Dedifferentiated amniotic fluid mesenchymal stem cell (primary cell): ENCODE measurements at regions not wholly inside any gene's neighbourhood (a gene's known extent, or its start where the extent isn't known, plus 50 kb on each side); places are given as distances from the start of the nearest gene placed in this dataset.
"Not testable (repeated sequence)": the region's sequence is repeated elsewhere in the genome, so short reads cannot be mapped to it uniquely, and the experiment has no call there.

Source experiments
- DNase-seq: peaks from one replicate; pipeline ENCODE4 v3.0.0-alpha.2; 2016; ENCODE audit errors: extremely low spot score

- no peak for DNase-seq
Measured at GRCh38 chr6:15904651-15905376, 224.1 kb upstream of the MYLIP start.

GRCh38 chr6:15901141-15902115, 227.5 kb upstream of the MYLIP start:
- DNase-seq = no peak

GRCh38 chr6:15898693-15899092, 230.2 kb upstream of the MYLIP start:
- no peak for DNase-seq

- DNase-seq = no peak
Measured at GRCh38 chr6:15897063-15897876, 231.6 kb upstream of the MYLIP start.

GRCh38 chr6:15894973-15895725, 232.3 kb upstream of the DTNBP1 start:
- DNase-seq = no peak

- no peak for DNase-seq
Measured at GRCh38 chr6:15893556-15894253, 230.9 kb upstream of the DTNBP1 start.

GRCh38 chr6:15892369-15892768, 229.5 kb upstream of the DTNBP1 start:
- DNase-seq = no peak

- DNase-seq = no peak
Measured at GRCh38 chr6:15888798-15889772, 226.3 kb upstream of the DTNBP1 start.

GRCh38 chr6:15887491-15888461, 224.9 kb upstream of the DTNBP1 start:
- no peak for DNase-seq

- no peak for DNase-seq
Measured at GRCh38 chr6:15885624-15886023, 222.8 kb upstream of the DTNBP1 start.

- DNase-seq = not testable (repeated sequence)
Measured at GRCh38 chr6:15883593-15883992, 220.8 kb upstream of the DTNBP1 start.

- no peak for DNase-seq
Measured at GRCh38 chr6:15882915-15883314, 220.1 kb upstream of the DTNBP1 start.

- DNase-seq = no peak
Measured at GRCh38 chr6:15882345-15882744, 219.5 kb upstream of the DTNBP1 start.

GRCh38 chr6:15881150-15881549, 218.3 kb upstream of the DTNBP1 start:
- no peak for DNase-seq

- no peak for DNase-seq
Measured at GRCh38 chr6:15880262-15880973, 217.6 kb upstream of the DTNBP1 start.

GRCh38 chr6:15879371-15880261, 216.8 kb upstream of the DTNBP1 start:
- DNase-seq = peak; percentile 22

GRCh38 chr6:15877231-15877630, 214.4 kb upstream of the DTNBP1 start:
- DNase-seq = no peak
